GM18870 (cell line): ENCODE measurements at regions not wholly inside any gene's neighbourhood (a gene's known extent, or its start where the extent isn't known, plus 50 kb on each side); places are given as distances from the start of the nearest gene placed in this dataset.

Experiments
- ATAC-seq: cut with Tn5 transposase; IDR thresholded peaks from one replicate; pipeline ENCODE4 v1.9.1; 2021; ENCODE audit warnings: moderate library complexity; ENCODE audit not compliant: unreplicated experiment

DNA sequence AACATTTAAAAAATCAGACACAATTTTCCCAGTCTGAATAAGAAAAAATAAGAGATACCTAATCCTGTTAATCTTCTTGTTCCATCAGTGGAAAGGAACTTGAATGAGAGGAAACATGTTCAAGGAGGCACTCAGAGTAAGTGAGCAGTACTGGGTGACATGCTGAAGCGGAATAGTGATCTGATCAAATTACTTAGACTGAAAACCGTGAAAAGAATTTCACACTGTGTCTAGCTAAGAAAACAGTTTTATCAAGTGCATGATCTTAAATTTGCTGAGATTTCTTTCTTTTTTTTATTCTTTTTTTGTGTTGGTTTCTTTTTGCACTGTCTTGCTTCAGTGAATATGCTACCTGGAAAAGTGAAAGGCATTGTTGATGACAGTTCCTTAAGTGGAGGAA lies 249.5 kb upstream of the SLC10A2 start:
- ATAC-seq = no peak

DNA sequence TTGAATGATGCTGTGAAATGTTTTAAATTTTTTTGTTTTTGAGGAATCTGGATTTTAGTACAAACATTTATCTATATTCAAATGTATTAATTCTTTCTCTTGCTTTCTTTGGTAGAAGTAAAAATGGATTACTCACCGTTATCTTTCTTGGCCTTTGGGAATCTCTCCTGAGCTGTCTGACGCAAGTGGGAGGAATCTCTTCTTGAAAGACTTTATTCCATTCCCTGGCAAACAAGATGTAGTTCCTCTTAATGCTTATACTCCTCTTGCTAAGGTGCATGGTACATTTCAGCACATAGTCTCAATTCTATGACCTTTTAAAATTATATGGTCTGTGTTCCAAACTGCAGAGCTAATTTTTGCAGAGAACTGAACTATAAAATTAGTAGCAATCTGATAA lies 246.2 kb upstream of the SLC10A2 start:
- ATAC-seq = no peak

DNA sequence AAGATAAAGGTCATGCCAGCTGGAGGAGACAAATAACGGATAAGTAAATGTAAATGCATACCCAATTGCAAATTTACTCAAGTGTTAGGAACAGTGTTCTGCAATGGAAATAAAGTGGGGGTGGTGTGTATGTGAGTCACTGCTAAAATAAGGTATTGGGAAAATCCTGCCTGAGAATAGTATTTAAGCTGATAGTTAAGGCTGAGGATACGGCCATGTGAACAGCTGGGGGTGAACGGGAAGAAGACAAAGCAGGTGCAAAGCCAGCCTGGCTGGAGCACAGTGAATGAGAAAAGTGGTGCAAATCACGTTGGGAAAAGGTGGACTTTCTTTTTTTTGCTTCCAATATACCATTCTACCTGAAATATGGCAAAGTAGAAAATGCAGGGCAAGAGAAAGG lies 242.4 kb upstream of the SLC10A2 start:
- no peak for ATAC-seq

DNA sequence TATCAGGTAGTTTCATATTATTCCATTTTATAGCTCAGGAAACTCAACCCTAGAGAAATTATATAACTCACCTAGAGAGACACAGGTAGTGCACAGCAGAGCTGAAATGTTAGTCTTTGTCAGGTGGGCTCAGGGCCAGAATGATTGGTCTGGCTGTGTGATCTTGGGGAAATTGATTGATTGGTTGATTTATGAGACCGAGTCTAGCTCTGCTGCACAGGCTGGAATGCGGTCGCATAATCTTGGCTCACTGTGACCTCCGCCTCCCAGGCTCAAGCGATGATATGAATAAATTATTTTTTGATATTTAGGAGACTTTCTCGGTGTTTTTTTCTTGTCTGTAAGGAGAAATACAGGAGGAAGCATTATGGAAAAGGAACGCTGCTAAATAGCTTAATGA lies 239.9 kb upstream of the SLC10A2 start:
- ATAC-seq = no peak

DNA sequence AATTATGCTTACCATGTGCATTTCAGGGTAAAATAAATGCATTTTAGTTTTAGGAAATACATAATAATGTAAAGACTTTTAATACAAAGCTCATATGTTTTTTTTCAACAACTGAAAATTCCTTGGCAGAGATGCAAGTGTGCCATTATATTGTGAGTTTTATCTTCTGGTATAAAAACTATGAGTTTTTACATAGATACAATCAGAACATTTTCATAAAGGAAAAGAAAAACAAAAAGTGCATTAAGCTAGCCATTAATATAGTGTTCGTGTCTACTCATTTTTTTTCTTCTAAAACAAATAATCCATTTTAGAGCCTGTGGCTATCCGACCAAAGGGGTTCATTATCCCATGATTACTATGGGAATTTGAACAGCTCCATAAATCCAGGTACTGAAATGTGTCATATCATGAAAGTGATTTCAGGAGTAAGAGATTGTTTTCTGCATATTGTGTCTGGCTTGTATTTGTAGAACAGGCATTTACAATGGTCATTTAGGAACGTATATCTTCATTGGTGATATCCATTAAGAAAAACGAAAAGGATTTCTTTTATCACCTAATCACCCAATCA lies 236.9 kb upstream of the SLC10A2 start:
- no peak for ATAC-seq

DNA sequence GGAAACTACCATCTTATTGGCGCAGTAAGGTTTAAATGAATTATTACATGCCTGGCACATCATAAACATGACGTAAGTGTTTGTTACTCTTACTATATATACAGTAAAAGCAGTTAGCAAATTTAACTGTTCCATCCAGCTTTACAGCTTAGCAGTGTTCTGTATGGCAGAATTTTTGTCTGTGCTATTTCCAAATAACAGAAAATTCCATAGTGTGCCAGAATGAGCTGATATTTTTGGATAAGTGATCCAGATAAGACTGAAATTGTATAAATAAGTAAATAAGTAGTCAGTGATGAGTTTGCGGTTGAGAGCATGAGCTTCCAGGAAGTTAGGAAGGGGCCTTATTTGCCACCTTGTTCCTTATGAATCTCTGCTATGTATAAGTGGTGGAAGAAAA lies 236.5 kb upstream of the SLC10A2 start:
- no peak for ATAC-seq

DNA sequence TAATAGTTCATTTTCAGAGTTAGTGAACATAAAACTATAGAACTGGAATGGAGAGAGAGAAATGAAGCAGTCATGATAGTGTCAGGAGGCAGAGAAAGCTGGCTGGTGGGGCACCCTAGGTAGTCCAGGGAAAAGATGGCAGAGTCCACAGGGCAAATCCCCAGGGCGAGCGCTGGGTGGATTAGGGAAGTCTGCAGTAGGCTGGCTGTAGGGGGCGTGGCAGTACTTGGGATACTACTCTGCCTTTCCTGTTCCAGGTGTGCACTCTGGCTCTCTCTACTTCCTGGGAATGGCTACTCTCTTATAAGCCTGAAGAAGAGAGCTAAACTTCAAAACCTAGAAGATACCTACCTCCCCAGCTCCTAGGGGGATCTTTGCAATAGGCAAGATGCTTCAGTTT lies 232.9 kb upstream of the SLC10A2 start:
- no peak for ATAC-seq

DNA sequence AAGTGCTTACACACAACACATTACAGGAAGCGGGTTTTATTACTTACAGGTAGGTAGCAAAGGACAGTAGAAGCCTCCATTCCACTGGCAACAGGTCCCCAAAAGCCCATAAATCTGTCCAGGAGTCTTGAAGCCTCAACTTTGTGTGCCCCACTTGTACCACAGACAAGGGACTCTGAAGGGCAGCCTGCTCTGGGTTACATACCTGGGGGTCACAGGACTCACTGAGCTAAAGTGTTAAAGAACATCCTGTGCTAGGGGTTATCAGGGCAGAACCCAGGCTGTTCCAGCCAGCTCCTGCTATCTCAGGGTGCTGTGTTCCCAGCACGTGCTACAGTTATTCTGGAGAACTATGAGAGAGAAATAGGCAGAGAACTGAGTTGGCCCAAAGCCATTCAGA lies 230.9 kb upstream of the SLC10A2 start:
- ATAC-seq = no peak

DNA sequence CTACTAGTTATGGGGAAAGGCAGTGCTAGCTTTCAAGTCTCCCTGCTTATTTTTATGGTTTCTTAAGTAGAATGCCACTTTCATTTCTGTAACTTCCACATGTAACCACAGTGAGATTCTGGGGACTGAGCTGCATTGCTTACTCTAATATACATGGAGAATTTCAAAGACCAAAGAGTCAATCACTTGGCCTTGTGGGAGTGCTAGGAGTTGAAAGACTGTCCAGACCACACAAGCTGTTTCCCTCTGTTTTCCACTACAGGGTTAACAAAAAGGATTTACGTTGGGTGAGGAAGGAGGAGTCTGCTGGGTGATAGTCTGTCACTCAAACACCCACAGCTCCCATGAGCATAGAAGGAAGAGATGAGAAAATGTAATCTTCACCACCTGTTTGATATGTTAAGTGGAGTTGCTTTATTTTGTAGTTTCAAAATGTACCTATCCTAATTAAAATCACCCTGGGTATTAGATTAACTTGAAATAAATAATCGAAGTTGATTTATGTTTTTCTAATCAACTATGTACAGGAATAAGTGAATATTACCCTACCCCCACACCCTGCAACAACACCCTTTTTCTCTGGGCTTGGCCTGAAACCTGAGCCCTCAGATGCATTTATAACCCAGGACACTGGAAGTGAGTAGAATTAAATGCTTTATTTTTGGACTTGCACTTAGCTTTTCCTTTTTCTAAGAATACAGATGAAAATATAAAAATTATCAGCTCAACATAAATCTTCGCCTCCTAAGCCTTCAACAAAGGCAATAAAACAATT lies 225.8 kb upstream of the SLC10A2 start:
- ATAC-seq = peak; percentile 51

DNA sequence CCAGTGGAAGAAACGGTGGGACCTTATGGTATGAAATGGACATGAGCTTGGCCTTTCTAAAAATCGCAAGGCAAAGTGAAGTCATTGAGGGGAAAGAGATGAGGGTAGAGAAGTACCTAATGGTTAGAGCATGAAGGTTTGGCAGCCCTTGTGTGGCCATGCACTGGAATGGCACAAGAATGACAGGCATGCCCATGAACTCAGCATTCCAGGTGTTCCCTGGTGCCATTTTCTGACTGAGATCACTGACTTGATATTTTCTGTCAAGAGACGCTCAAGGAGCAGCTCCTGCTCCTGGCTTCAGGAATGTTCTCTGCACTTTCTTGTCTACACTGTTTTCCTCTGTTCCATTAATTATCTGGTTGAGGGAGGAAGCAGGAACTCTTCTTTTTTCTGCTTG lies 225.0 kb upstream of the SLC10A2 start:
- ATAC-seq = no peak

DNA sequence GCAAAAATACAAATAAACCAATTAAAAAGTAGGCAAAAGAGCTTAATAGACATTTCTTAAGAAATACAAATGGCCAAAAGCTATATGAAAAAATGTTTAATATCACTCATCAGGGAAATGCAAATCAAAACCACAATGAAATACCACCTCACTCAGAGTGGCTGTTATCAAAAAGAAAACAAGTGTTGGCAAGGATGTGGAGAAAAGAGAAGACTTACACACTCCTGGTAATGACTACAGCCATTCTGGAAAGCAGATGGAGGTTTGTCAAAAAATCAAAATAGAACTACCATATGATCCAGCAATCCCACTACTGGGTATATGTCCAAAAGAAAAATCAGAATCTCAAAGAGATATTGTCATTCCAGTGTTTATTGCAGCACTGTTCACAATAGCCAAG lies 223.5 kb upstream of the SLC10A2 start:
- ATAC-seq = no peak

DNA sequence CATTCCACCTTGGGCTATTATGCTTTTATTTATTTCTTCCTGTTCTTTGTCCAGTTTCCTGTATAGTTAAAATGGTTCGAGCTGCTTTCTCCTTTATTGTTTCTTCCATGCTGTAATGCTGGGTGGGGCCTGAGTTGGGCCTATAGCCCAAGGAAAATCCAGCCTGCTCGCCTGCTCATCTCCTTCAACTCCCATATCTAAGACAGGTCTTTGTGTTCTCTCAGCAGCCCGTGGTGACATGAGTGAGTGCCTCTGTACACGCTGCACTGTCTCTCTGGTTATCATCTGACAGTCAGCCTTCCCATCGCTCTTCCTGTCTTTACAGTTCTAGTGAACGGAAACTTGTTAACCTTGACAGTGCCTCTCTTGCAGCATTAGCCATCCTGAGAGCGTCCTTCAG lies 221.9 kb upstream of the SLC10A2 start:
- ATAC-seq = no peak

DNA sequence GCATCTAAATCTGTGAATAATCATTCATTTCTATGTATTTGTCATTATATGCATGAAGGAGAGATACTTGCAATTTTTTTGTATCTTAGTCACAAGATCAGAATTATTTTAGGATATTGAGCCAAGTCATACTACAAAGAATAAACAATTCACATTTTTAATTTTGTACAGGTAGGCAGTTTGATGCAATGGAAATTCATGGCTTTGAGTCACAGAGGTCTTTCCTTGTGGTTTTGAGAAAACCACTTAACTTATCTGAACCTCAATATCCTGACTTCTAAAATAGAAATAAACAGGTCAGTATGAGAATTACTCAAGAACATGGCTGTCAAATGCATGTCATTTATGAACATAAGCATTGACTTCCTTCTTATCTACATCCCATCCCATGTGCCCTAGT lies 221.4 kb upstream of the SLC10A2 start:
- no peak for ATAC-seq

DNA sequence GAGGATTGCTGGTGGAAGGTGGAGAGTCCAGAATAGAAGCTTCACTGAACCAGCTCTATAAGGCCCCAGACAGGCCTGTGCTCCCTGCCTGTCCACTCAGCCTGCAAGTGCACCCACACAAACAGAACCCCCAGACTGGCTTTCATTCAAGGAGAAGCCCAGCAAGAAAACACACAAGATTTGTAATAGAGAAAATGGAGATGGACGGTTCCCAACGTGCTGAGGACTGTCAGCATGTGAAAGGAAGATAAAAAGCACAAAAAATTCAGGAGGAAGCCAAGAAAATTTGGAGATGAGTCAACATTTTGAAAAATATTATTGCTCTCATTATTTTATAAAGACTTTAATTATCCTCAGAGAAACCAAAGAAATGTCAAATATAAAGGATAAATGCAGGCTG lies 218.2 kb upstream of the SLC10A2 start:
- ATAC-seq = no peak

DNA sequence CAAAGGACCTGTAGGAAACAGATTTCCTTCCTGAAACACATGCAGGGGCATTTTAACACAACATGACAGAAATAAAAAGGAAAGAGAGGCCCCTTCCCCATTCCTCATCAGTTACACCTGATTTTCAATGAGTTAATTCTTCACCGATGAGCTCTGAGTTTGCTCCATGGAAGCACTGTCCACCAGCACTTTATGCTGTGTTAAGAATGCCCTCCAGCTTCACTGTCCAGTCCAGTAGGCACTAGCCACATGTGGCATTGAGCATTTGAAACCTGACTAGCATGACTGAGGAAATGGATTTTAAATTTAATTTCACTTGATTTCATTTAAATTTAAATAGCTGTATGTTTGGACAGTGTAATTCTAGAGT lies 217.2 kb upstream of the SLC10A2 start:
- ATAC-seq = no peak

DNA sequence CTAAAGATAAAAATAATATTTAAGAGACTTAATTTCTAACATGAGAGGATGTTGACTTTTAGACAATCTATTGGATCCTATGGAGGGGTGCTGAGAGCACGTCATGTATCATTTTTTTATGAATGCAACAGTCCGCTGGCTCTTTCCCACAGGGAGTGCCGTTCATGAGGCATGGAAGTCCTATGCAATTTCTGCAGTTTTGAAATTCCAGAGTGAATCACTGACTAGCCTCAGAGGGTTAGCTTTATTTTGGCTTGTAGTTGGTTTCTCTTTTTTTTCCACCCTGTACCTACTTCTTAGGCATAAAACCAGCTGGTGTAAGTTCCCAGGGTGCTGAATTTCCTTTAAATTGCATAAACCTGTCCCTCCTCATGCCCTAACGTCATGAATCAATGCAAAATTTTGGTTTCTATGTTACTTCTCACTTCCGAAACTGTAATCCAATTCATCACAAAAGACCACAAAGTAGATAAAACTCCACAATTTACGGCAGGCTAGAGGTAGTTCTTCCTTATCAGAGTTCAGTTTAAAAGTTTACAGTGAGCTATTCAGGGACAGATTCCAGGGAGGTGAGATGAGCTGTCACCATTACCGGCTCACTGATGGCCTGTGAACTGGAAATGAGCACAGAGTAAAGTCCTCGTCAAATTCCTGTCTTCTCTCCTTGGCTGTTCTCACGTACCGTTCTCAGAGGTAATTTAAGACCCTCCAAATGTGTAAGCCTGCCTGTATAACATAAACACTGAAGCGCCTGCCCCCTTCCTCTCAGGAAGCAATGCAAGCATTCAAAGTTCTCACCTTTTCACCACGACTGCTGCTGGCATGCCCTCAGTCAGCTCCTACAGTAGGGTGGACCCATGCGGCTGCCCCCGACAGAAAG lies 216.6 kb upstream of the SLC10A2 start:
- no peak for ATAC-seq

DNA sequence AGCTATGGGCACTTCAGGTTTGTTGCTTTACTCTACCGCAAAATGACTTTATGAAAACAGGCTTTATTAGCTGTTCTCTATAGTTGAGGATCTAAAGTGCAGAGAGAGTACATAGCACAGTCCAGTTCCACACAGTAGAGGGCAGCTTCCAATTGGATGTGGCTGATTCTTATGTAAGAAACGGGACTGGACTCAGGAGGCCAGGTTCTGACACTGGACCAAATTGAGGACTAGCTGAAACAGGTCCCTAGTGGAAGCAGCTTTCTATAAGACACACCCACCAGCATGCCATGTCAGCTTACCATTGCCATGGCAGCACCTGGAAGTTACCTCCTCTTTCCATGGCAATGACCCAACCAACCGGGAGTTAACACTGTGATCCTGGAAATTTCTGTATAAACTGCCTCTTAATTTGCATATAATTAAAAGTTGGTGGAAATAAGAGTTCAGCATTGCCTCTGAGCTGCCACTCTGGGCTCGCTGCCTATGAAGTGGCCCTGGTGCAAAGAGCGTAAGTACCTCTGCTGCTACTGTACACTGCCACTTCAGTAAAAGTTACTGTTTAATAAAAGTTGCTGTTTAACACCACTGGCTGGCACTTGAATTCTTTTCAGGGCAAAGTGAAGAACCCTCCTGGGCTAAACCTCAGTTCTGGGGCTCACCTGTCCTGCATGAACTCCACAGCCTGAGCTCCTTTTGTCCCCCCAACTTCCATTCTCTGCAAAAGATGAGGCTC lies 211.9 kb upstream of the SLC10A2 start:
- ATAC-seq = no peak

DNA sequence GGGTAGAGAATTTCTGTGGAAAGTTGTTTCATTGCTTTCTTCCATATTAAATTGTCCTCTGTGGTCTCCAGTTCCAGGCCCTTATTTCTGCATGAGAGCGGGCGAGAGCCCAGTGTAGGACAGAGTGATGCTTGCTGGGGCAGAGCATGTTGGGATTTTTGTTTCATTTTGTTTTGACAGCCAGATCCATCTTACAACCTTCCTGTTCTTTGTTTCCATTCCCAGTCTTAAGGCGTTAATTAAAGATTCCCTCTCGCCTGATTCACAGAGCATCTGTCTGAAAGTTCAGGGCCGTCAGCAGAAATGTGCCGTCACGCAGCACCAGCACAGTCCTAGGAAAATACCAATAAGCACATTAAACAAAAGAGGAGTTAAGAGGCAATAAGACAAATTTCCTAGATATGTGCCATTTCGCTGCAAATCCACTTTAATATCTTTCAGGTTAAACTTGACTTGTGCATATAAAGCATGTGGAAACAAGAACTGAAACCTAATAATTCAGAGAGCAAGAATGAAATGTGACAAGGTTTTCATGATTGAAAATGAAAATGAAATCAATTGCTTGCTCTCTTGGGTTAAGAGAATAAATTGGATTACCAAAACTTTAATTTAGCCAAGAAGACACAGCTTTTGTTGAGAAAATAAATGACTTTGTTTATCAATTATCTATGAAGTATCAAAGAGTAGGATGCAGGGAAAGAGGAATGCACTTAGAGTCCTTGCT lies 210.7 kb upstream of the SLC10A2 start:
- peak; percentile 95 for ATAC-seq

DNA sequence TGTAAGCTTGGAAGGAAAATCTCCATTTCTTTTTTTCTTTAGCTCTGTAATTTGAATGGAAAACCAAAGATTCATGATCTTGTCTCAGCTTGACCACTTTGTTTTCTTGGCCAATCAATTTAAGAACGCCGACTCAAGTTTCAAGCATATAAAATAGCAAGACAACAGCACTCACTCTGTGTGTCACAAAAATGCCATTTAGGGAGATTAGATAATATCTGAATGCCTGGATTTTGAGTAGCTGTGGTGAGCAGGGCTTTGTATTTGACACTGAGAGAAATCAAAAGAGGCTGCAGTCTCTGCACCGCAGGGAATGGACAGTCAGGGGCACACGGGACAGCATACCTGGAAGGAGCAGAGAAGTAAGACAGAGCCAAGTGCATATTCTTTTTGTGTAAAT lies 209.5 kb upstream of the SLC10A2 start:
- no peak for ATAC-seq

DNA sequence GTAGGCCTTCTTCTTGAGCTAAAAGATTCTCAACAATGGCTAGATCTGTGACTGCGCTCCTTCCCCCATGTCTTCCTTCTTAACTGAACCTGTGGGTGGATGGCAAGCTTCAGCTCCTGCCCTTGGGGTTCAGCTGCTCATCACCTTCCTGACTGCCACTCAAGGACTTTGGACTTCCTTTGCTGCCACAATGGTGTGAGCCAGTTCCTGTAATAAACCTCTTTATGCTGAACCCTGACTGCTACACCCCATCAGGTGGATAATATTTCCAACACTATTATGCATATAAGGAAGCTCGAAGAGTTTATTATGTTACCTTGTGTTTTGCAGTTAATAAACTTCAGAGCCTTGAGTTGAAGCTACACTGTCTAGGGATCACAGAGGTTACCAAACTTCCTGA lies 208.9 kb upstream of the SLC10A2 start:
- no peak for ATAC-seq

DNA sequence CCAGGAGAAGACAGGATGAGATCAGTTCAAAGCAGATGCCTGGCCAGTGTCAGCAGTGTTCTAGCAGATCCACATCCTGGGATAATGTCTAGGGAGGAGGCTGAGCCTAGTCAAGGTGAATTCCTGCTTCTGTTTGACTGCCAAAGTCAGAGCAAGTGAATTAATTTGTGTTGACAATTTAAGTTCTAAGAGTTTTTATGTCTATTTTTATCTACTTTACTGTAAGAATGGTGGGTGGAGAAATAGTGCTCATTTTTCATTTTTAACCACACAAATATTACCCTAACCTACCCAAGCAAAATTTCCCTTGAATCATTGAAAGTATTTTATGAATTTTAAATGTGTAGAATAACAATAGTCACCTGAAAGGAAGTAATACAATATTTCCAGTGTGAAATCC lies 207.6 kb upstream of the SLC10A2 start:
- ATAC-seq = no peak
